ENCODE measurements at regions not wholly inside any gene's neighbourhood (a gene's known extent, or its start where the extent isn't known, plus 50 kb on each side); places are given as distances from the start of the nearest gene placed in this dataset.

DNA sequence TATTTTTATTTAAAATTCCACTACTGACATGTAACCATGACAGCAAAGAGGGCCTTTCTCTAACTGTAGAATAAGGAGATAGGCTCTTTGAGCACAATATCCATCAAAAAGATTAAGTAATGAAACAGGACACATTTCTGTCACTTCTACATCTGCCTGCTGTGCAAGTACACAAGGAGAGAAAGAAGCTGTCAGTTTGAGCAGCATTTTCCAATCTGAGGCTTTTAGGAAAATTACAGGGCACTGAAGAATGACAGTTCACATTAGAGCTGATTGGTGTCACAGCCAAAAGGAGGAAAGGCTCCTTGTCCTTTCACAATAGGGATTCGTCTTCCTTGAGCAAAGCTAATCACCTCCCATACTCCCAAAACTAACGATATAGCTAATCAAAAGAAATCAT, 158.8 kb upstream of the TAC1 start:
- Mint-ChIP-seq H3K4me3 (no peak overlapping the region), H3K27ac (no peak overlapping the region), H3K4me1 (peaks cover 11 to 15% of the 10 kb centered on the region in 2 experiments), H3K9me3 (peaks cover 0 to 4% of the 10 kb centered on the region in 2 experiments; a peak in 1 of 5 replicates), H3K27me3 (ENCODE audit: low read depth) (no peaks in the 10 kb centered on the region), H3K36me3 (ENCODE audit: insufficient read depth in 1 of 3, low read depth in 3 of 3) (no peaks in the 10 kb centered on the region; a peak in 1 of 7 replicates)
- Histone ChIP-seq H3K4me1 (ENCODE audit: insufficient read depth, low read length) (no peaks in the 10 kb centered on the region), H3K4me2 (ENCODE audit: insufficient read depth, insufficient read length, low read length) (no peak overlapping the region), H4K20me1 (ENCODE audit: control insufficient read depth, insufficient read depth, insufficient read length) (no peaks in the 10 kb centered on the region), H4K5ac (ENCODE audit: insufficient read length, low read depth, low read length) (no peak overlapping the region), H2AFZ (ENCODE audit: low read length) (no peak overlapping the region), H3K9ac (ENCODE audit: extremely low read depth, insufficient read length, low read length) (no peak overlapping the region), H3K4ac (ENCODE audit: low read depth, low read length) (no peak overlapping the region), H3T11ph (ENCODE audit: low read length) (no peak overlapping the region), H4K91ac (ENCODE audit: insufficient read length, low read depth, low read length) (no peak overlapping the region), H3K23ac (ENCODE audit: insufficient read length, low read depth, low read length) (no peak overlapping the region), H2AK5ac (ENCODE audit: insufficient read length, low read length) (no peak overlapping the region), H2BK5ac (ENCODE audit: insufficient read length, low read length) (no peak overlapping the region), H3K18ac (ENCODE audit: insufficient read length, low read depth, low read length) (no peak overlapping the region), H2BK12ac (ENCODE audit: insufficient read length, low read depth, low read length) (no peak overlapping the region), H3K27ac (ENCODE audit: insufficient read length, low read depth, low read length) (no peak overlapping the region), H2BK120ac (ENCODE audit: low read depth, low read length, poor library complexity, severe bottlenecking) (no peak overlapping the region), H2BK15ac (ENCODE audit: low read depth, low read length) (no peak overlapping the region), H2BK20ac (ENCODE audit: low read depth, low read length, poor library complexity, severe bottlenecking) (no peak overlapping the region), H3K27me3 (ENCODE audit: insufficient read depth, low read length) (no peaks in the 10 kb centered on the region), H3K79me1 (ENCODE audit: insufficient read depth, low read depth, low read length, poor library complexity, severe bottlenecking) (no peaks in the 10 kb centered on the region), H3K23me2 (ENCODE audit: insufficient read length, low read depth, low read length, poor library complexity, severe bottlenecking) (no peaks in the 10 kb centered on the region), H3K79me2 (ENCODE audit: insufficient read depth, low read length) (no peaks in the 10 kb centered on the region), H3K9me3 (ENCODE audit: control insufficient read depth, low read depth, low read length) (no peaks in the 10 kb centered on the region), H3K56ac (ENCODE audit: insufficient read length, low read depth, low read length) (no peak overlapping the region), H3K14ac (ENCODE audit: insufficient read depth, low read length) (no peak overlapping the region), H4K8ac (replicated peaks; ENCODE audit: insufficient read length, low read depth, low read length) (no peak overlapping the region)
- TF ChIP-seq, protein P1, sequence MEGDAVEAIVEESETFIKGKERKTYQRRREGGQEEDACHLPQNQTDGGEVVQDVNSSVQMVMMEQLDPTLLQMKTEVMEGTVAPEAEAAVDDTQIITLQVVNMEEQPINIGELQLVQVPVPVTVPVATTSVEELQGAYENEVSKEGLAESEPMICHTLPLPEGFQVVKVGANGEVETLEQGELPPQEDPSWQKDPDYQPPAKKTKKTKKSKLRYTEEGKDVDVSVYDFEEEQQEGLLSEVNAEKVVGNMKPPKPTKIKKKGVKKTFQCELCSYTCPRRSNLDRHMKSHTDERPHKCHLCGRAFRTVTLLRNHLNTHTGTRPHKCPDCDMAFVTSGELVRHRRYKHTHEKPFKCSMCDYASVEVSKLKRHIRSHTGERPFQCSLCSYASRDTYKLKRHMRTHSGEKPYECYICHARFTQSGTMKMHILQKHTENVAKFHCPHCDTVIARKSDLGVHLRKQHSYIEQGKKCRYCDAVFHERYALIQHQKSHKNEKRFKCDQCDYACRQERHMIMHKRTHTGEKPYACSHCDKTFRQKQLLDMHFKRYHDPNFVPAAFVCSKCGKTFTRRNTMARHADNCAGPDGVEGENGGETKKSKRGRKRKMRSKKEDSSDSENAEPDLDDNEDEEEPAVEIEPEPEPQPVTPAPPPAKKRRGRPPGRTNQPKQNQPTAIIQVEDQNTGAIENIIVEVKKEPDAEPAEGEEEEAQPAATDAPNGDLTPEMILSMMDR (conservative IDR thresholded peaks at IDR 0.05) = no peak
- DNase-seq = no peak
- no CpG with 5 or more reads among the region's 2 CpGs for WGBS (ENCODE audit: extremely low coverage, insufficient read length, low lambda C conversion rate)
